ENCODE measurements at regions not wholly inside any gene's neighbourhood (a gene's known extent, or its start where the extent isn't known, plus 50 kb on each side); places are given as distances from the start of the nearest gene placed in this dataset.

DNA sequence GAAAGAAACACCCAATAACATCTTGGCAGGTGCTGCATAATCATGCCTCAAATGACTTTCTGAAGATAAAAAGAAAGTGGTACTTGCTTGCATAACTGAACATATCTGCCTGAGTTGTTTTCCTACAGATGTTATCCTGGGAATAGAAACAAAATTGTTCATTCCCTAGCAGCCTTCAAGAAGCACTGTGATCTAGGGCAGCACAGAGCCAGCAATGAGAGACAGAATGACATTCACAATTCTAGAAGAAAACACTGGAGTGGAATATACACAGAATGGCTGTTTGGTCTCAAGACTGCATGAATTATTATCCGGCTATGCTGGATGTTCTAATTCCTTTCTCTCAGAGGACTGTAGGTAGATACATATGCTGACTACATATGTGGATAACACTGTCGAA is 790.9 kb downstream of the PDHA2 start:
- H3K4me1 Mint-ChIP-seq (ENCODE audit: low read depth, unreplicated experiment) = peaks cover 11% of the 10 kb centered on the region
- TF ChIP-seq, protein P1, sequence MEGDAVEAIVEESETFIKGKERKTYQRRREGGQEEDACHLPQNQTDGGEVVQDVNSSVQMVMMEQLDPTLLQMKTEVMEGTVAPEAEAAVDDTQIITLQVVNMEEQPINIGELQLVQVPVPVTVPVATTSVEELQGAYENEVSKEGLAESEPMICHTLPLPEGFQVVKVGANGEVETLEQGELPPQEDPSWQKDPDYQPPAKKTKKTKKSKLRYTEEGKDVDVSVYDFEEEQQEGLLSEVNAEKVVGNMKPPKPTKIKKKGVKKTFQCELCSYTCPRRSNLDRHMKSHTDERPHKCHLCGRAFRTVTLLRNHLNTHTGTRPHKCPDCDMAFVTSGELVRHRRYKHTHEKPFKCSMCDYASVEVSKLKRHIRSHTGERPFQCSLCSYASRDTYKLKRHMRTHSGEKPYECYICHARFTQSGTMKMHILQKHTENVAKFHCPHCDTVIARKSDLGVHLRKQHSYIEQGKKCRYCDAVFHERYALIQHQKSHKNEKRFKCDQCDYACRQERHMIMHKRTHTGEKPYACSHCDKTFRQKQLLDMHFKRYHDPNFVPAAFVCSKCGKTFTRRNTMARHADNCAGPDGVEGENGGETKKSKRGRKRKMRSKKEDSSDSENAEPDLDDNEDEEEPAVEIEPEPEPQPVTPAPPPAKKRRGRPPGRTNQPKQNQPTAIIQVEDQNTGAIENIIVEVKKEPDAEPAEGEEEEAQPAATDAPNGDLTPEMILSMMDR (IDR thresholded peaks at IDR 0.05; ENCODE audit: partially characterized antibody, unreplicated experiment) = no peak
- H3K27me3 Mint-ChIP-seq (ENCODE audit: unreplicated experiment) = peaks cover 3% of the 10 kb centered on the region
- H3K4me3 Mint-ChIP-seq (ENCODE audit: unreplicated experiment) = no peak overlapping the region
- no peaks in the 10 kb centered on the region for H3K36me3 Mint-ChIP-seq (ENCODE audit: unreplicated experiment)
- peaks cover 5% of the 10 kb centered on the region for H3K9me3 Mint-ChIP-seq (ENCODE audit: unreplicated experiment)
- no peak overlapping the region for H3K27ac Mint-ChIP-seq (ENCODE audit: unreplicated experiment)
- DNase-seq = no peak

GRCh38 chr4:96637971-96638412 is 798.1 kb downstream of the PDHA2 start:
- H3K9me3 Mint-ChIP-seq (ENCODE audit: unreplicated experiment) = peaks cover 2% of the 10 kb centered on the region
- DNase-seq = no peak
- H3K4me1 Mint-ChIP-seq (ENCODE audit: low read depth, unreplicated experiment) = no peaks in the 10 kb centered on the region
- H3K27ac Mint-ChIP-seq (ENCODE audit: unreplicated experiment) = no peak overlapping the region
- TF ChIP-seq, protein P1 (IDR thresholded peaks at IDR 0.05; ENCODE audit: partially characterized antibody, unreplicated experiment) = no peak
- no peaks in the 10 kb centered on the region for H3K36me3 Mint-ChIP-seq (ENCODE audit: unreplicated experiment)
- peaks cover 2% of the 10 kb centered on the region for H3K27me3 Mint-ChIP-seq (ENCODE audit: unreplicated experiment)
- no peak overlapping the region for H3K4me3 Mint-ChIP-seq (ENCODE audit: unreplicated experiment)

GRCh38 chr4:96639932-96640331 is 800.0 kb downstream of the PDHA2 start:
- no peaks in the 10 kb centered on the region for H3K9me3 Mint-ChIP-seq (ENCODE audit: unreplicated experiment)
- no peaks in the 10 kb centered on the region for H3K4me1 Mint-ChIP-seq (ENCODE audit: low read depth, unreplicated experiment)
- peaks cover 2% of the 10 kb centered on the region for H3K27me3 Mint-ChIP-seq (ENCODE audit: unreplicated experiment)
- DNase-seq = no peak
- H3K36me3 Mint-ChIP-seq (ENCODE audit: unreplicated experiment) = no peaks in the 10 kb centered on the region
- H3K4me3 Mint-ChIP-seq (ENCODE audit: unreplicated experiment) = no peak overlapping the region
- TF ChIP-seq, protein P1 (IDR thresholded peaks at IDR 0.05; ENCODE audit: partially characterized antibody, unreplicated experiment) = no peak
- no peak overlapping the region for H3K27ac Mint-ChIP-seq (ENCODE audit: unreplicated experiment)

GRCh38 chr4:96642490-96642889 is 802.6 kb downstream of the PDHA2 start:
- Mint-ChIP-seq H3K4me1 (ENCODE audit: low read depth, unreplicated experiment) (no peaks in the 10 kb centered on the region), H3K36me3 (ENCODE audit: unreplicated experiment) (no peaks in the 10 kb centered on the region), H3K27me3 (ENCODE audit: unreplicated experiment) (no peaks in the 10 kb centered on the region), H3K9me3 (ENCODE audit: unreplicated experiment) (no peaks in the 10 kb centered on the region), H3K4me3 (ENCODE audit: unreplicated experiment) (no peak overlapping the region), H3K27ac (ENCODE audit: unreplicated experiment) (no peak overlapping the region)
- DNase-seq = no peak
- TF ChIP-seq, protein P1 (IDR thresholded peaks at IDR 0.05; ENCODE audit: partially characterized antibody, unreplicated experiment) = no peak

DNA sequence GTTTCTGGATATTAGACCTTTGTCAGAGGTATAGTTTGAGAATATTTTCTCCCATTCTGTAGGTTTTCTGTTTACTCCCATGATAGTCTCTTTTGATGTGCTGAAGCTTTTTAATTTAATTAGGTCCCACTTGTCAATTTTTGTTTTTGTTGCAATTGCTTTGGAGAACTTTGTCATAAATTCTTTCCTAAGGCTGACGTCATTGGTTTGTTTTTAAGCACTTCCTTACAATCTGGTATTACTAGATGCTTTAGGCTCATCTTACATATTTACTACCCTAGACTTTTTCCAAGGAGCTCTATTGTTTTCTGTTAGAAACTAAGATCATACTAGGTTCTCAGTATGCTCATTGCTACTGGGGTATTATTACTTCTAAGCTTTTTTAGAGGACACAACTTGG is 806.3 kb downstream of the PDHA2 start:
- H3K4me3 Mint-ChIP-seq (ENCODE audit: unreplicated experiment) = no peak overlapping the region
- no peak overlapping the region for H3K27ac Mint-ChIP-seq (ENCODE audit: unreplicated experiment)
- no peaks in the 10 kb centered on the region for H3K27me3 Mint-ChIP-seq (ENCODE audit: unreplicated experiment)
- no peak for DNase-seq
- H3K36me3 Mint-ChIP-seq (ENCODE audit: unreplicated experiment) = no peaks in the 10 kb centered on the region
- TF ChIP-seq, protein P1 (IDR thresholded peaks at IDR 0.05; ENCODE audit: partially characterized antibody, unreplicated experiment) = no peak
- H3K9me3 Mint-ChIP-seq (ENCODE audit: unreplicated experiment) = no peaks in the 10 kb centered on the region
- no peaks in the 10 kb centered on the region for H3K4me1 Mint-ChIP-seq (ENCODE audit: low read depth, unreplicated experiment)

All from glutamatergic neuron (in vitro differentiated cells).